Activated naive CD4-positive, alpha-beta T cell treated with anti-CD3 and anti-CD28 coated beads, Interleukin-2, amount 50 U/mL, for 16 hours (primary cell): ENCODE measurements at regions not wholly inside any gene's neighbourhood (a gene's known extent, or its start where the extent isn't known, plus 50 kb on each side); places are given as distances from the start of the nearest gene placed in this dataset.
"Not testable (repeated sequence)": the region's sequence is repeated elsewhere in the genome, so short reads cannot be mapped to it uniquely, and the experiment has no call there.

Experiments
- DNase-seq: peaks from one replicate; pipeline ENCODE4 v3.0.0-alpha.2; 2020

GRCh38 chr9:28524309-28524708 is 951.0 kb upstream of the C9orf72 start:
- not testable (repeated sequence) for DNase-seq

DNA sequence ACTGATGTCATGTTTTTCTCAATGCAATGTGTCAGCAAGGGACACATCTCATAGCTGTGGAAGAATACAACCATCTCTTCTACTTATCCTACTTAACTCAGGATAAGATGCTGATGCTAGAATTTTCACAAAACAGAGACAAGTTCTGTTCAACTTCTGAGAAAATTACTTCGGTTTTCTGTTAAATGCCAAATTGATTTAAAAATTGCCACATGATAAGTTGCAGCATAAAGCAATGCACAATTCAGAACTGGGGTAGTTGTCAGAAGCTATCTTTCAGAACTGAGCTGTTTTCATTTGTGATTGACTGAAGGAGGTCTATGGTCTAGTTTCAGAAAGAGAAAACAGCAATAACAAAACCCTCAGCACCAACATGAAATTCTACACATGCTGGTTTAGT is 954.8 kb upstream of the C9orf72 start:
- no peak for DNase-seq

- no peak for DNase-seq
Measured at GRCh38 chr9:28538132-28538531, 964.9 kb upstream of the C9orf72 start.

- no peak for DNase-seq
Measured at GRCh38 chr9:28539434-28540070, 966.3 kb upstream of the C9orf72 start.

DNA sequence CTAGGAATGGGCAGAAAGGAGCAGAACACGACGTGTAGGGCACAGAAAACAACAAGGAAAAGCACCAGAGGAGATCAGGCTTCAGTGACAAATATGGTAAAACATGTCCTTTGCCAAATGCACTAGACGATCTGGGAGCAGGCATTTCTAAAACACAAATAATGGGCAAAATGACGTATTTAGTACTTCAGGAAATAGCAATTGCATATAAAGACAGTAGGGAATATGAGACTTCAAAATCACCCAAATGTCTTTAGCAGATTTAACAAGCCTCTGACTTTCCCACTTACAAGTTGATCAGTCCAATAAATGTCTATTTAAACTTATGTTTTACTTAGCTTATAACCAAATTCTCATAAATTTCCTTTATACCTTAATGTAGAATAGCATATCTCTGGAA is 969.6 kb upstream of the C9orf72 start:
- DNase-seq, result no peak

- no peak for DNase-seq
Measured at GRCh38 chr9:28547527-28547926, 974.2 kb upstream of the C9orf72 start.

DNA sequence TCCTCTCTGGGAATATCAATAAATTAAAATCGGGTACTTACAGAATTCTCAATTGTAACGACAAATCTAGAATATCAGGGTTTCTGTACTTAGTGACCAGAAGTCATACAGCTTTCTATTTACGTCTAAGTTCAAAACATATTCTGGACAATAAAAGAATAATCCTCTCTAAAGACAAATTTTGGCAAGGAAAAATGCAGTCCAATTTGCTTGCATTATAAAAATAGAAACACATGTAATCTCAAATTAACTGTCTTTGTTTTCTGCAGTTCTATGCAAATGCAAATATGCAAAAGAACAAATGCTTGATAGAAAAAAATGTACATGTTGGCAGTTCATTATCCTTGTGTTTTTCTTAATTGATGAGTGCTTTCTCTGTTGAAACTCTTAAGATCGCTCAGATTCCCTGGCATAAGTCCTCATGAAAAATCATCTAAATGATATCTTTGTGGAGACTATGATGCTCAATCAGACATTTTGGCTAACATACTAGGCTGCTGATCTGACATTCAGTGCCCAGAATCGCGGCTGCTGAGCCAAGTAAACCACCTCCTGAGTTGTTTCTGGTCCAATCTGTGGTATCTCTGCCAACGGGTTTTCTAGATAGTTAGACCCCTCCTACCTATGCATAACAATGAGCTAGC is 990.1 kb upstream of the C9orf72 start:
- DNase-seq, result no peak

DNA sequence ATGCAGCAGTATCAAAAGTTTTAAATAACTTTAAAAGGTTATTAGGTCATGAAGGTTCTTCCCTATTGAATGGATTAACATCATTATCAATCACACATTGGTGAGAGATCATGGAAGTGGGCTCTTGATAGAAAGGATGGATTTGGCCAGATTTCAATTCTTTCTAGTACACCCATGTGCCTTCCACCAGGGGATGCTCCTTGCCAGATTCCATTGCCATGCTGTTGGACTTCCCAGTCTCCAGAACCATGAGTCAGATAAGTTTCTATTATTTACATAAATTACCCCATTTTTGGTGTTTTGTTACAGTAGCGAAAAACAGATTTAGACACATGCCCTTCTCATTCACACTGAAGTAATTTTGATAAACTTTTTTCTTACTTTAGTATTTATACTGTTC is 1010.6 kb upstream of the C9orf72 start:
- no peak for DNase-seq

GRCh38 chr9:28584542-28584941 is 1011.3 kb upstream of the C9orf72 start:
- DNase-seq, result no peak

GRCh38 chr9:28587052-28587451 is 1013.8 kb upstream of the C9orf72 start:
- DNase-seq, result no peak

DNA sequence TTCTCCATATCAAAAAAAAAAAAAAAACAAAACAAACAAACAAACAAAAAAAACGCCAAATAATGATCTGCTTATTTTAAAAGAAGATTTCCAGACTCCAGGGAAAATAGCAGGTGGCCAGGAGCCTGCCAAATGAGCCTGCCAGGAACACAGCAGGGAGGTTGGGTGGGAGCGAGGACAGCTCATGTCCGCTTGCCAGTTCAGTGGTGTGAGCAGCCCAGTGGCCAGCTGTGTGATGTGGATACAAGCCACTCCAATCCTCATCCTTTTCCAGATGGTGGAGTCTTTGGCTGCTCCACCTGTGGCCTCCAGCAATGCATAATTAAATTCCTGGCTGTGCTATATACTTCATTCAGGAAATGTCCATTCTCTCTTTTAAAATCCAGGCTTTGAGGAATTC is 1025.1 kb upstream of the C9orf72 start:
- DNase-seq, result no peak

DNA sequence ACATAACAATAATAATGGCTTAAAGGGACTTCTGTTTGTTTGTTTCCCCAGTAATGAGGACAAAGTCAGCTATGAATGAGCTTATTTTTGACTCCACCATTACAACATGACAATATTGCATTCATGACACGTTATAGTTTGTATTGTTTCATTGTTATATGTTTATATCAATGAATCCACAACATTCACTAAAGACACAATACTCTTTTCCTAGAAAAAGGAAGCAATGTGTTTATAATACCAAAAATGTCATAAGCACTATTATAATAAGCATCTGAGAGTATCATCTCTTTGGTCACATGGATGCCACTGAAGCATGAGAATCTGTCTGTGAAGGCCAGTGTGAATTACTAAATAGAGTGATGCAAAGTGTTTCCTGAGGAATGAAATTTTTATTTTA is 1026.9 kb upstream of the C9orf72 start:
- no peak for DNase-seq

DNA sequence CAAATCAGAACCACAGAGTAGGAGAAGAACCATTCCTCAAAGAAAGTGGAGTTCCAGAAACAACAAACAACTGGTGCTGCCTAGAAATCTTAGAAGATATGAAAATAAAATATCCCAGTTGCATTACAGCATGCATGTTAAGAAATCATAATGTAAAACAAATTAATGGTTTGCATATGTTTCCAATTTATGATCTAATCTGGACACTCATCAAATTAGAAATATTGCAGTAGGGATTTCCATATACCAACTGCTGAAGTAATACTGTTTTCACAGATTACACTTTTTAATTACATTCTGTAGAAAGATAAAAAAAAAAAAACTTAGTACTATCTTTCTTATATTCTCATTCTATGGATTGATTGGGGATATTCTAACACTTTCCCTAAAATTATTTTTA is 1034.6 kb upstream of the C9orf72 start:
- no peak for DNase-seq

GRCh38 chr9:28610339-28610738 is 1037.1 kb upstream of the C9orf72 start:
- DNase-seq, result no peak

GRCh38 chr9:28616310-28616709 is 1043.0 kb upstream of the C9orf72 start:
- no peak for DNase-seq

DNA sequence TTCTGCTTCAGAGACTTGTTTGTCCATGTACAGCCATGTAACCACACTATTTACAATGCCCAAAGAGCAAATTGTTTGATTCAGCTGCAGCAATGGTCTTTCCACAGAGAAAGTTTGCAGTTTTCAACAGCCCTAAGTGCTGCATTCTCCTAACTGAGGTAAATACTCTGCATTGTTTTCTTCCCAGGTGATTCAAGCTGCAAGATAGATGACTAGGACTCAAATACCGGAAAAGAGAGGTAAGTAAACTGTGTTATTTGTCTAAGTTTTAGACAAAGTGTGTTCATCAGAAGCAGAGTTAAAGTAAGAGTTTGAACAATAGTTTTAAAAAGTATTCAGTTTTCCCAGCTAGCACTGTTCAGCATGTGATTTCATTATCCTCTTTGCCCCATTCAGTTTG is 1046.7 kb upstream of the C9orf72 start:
- no peak for DNase-seq

GRCh38 chr9:28620661-28621060 is 1047.4 kb upstream of the C9orf72 start:
- no peak for DNase-seq

DNA sequence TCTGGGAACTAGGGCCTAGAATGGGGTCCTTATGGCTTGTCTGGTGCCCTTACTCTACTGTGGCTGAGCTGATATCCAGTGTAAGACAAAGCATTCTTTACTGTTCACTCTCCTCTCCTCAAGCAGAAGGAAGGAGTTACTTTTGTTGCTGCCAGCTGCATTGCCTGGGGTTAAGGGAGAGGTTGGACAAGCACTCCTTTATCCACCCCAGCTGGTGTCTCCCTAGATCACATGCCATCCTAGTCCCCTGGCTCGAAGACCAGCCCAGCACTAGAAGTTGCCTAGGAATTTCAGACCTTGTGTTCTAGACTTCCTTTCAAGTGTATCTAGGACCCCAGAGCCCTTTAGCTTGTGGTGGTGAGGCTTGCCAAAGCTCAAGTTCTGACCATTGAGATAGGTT is 1051.5 kb upstream of the C9orf72 start:
- no peak for DNase-seq

DNA sequence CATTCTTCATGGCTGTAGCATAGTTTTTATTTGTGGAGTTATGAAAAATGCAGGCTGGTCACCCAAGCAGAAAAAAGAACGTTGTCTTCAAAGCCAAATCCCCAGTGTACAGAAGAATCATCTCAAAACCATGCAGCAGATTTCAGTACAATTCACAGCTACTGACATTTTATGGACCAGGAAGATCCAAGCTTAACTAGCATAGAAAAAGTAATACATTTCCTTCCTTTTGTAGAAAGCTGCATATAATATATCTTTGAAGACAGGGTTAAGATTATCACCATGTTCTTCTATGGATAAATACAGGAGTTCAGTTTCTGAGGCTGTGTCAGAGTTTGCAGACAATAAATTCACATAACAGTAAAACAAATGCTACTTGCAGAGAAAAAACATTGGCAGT is 1054.8 kb upstream of the C9orf72 start:
- no peak for DNase-seq

DNA sequence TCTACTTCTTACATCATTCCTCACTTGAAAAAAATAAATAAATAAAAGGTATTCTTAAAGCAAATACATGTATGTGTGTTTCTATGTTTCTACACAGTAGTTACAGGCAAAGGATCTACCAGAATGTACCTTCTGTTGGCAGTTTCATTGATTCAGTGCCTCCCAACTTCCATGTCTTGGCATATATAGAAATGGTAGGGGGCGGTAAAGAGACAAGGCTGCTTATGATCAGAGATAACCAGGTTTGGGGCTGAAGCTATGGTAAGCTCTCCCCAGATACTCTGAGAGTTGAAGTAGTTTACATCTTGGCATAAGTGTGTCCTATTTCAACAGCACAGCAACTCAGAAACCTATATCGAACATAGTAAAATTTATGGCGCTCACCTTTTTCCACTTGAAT is 1075.4 kb upstream of the C9orf72 start:
- no peak for DNase-seq

GRCh38 chr9:28650327-28650726 is 1077.0 kb upstream of the C9orf72 start:
- no peak for DNase-seq

GRCh38 chr9:28651050-28651722 is 1077.9 kb upstream of the C9orf72 start:
- DNase-seq, result no peak

DNA sequence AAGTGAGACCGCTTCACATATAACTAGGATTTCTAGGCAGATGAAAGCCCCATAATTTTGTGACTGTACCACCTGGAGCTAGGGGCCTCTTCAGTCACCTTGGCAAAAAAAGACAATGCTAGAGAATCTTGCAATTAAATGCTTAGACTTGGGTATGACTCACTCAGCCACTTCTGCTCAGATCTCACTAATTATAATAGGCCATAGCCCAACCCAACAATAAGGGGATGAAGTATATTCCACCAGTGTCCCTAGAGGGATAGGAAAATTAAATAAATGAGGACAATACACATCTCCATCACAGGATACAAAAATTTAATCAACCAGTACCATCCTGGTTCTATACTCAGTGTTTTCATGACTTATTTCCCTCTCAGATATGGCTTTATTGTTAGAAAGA is 1079.9 kb upstream of the C9orf72 start:
- no peak for DNase-seq

GRCh38 chr9:28656727-28657126 is 1083.4 kb upstream of the C9orf72 start:
- DNase-seq, result no peak

DNA sequence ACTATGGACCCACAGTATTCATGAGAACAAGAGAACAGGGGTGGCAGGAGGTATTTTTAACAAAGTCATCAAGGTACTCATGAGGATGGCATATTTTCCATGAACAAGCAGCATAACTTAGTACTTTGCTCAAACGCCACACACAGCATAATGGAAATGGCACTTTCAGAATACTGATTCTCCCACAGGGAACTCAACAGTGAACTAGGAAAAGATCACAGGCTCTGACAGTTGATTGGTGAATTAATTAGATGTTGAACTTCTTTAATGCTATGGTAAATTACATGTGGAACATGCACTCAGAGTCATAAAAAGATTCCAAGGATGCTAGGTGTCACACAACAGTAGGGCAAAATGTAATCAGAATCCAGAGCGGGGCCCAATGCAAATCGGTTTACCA is 1088.6 kb upstream of the C9orf72 start:
- DNase-seq, result no peak
